Loucy (cell line): ENCODE measurements at regions not wholly inside any gene's neighbourhood (a gene's known extent, or its start where the extent isn't known, plus 50 kb on each side); places are given as distances from the start of the nearest gene placed in this dataset.
"Not testable (repeated sequence)": the region's sequence is repeated elsewhere in the genome, so short reads cannot be mapped to it uniquely, and the experiment has no call there.

Experiments used
- EZH2phosphoT487 ChIP-seq: fragments of 200-600 bp; IDR thresholded peaks from 2 replicates; pipeline ENCODE4 v1.6.1; 2018; ENCODE audit warnings: antibody characterized with exemption, mild to moderate bottlenecking, moderate library complexity, borderline replicate concordance
- TF ChIP-seq, protein P1 (sequence below): fragments of 200-600 bp; sonication (generic); conservative IDR thresholded peaks from 2 replicates; pipeline ENCODE4 v1.5.1; 2014; ENCODE audit warnings: mild to moderate bottlenecking, antibody characterized with exemption, low read length

- TF ChIP-seq, protein P1, sequence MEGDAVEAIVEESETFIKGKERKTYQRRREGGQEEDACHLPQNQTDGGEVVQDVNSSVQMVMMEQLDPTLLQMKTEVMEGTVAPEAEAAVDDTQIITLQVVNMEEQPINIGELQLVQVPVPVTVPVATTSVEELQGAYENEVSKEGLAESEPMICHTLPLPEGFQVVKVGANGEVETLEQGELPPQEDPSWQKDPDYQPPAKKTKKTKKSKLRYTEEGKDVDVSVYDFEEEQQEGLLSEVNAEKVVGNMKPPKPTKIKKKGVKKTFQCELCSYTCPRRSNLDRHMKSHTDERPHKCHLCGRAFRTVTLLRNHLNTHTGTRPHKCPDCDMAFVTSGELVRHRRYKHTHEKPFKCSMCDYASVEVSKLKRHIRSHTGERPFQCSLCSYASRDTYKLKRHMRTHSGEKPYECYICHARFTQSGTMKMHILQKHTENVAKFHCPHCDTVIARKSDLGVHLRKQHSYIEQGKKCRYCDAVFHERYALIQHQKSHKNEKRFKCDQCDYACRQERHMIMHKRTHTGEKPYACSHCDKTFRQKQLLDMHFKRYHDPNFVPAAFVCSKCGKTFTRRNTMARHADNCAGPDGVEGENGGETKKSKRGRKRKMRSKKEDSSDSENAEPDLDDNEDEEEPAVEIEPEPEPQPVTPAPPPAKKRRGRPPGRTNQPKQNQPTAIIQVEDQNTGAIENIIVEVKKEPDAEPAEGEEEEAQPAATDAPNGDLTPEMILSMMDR = not testable (repeated sequence)
- TF ChIP-seq EZH2phosphoT487 = not testable (repeated sequence)
Observed at GRCh38 chr9:41367301-41367700, 178.2 kb upstream of the ZNG1F start.
